Ishikawa (cell line): ENCODE measurements at regions not wholly inside any gene's neighbourhood (a gene's known extent, or its start where the extent isn't known, plus 50 kb on each side); places are given as distances from the start of the nearest gene placed in this dataset.

ENCODE experiments used
- CEBPB ChIP-seq: IDR thresholded peaks from 2 replicates; pipeline ENCODE4 v1.6.1; 2012
- CREB1 ChIP-seq: IDR thresholded peaks from 2 replicates; pipeline ENCODE4 v1.6.1; 2012; ENCODE audit warnings: low read depth
- EGR1 ChIP-seq: IDR thresholded peaks from 2 replicates; pipeline ENCODE4 v1.6.1; 2012
- EP300 ChIP-seq: IDR thresholded peaks from 2 replicates; pipeline ENCODE4 v1.6.1; 2012; ENCODE audit warnings: borderline replicate concordance
- NFIC ChIP-seq: IDR thresholded peaks from 2 replicates; pipeline ENCODE4 v1.6.1; 2012
- RAD21 ChIP-seq: IDR thresholded peaks from 2 replicates; pipeline ENCODE4 v1.6.1; 2012; ENCODE audit warnings: low read depth
- TAF1 ChIP-seq: IDR thresholded peaks from 2 replicates; pipeline ENCODE4 v1.6.1; 2012; ENCODE audit warnings: low read depth, mild to moderate bottlenecking
- TCF12 ChIP-seq: IDR thresholded peaks from 2 replicates; pipeline ENCODE4 v1.6.1; 2012; ENCODE audit warnings: low read depth
- TEAD4 ChIP-seq: IDR thresholded peaks from 2 replicates; pipeline ENCODE4 v1.6.1; 2012
- YY1 ChIP-seq: IDR thresholded peaks from 2 replicates; pipeline ENCODE4 v1.6.1; 2012; ENCODE audit warnings: low read depth
- ZBTB7A ChIP-seq: IDR thresholded peaks from 2 replicates; pipeline ENCODE4 v1.6.1; 2012; ENCODE audit warnings: low read depth
- TF ChIP-seq, protein P1 (sequence below): IDR thresholded peaks from 2 replicates; pipeline ENCODE4 v1.6.1; 2012
- TF ChIP-seq, protein P2 (sequence below): IDR thresholded peaks from 2 replicates; pipeline ENCODE4 v1.6.1; 2012
- TF ChIP-seq, protein P3 (sequence below): IDR thresholded peaks from 2 replicates; pipeline ENCODE4 v1.6.1; 2012; ENCODE audit warnings: low read depth, mild to moderate bottlenecking

DNA sequence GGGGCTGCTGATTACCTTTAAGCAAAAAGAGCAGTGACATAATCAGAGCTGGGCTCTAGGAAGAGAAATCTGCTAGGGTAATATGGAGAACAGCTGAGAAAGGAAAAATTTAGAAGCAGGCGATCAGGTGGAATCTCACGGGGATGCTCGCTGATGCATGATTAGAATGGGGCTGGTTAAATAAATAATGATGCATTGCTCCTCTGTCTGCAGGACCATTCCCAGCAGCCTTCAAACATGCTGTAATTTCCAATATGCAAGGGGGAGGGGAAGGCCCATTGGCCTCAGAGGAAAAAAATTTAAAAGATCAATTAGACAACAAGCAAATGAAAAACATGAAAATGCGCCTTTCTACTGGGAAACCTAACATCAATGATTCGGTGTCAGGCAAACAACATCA is 65.6 kb upstream of the C10orf90 start:
- TF ChIP-seq CREB1: no peak
- TF ChIP-seq RAD21: no peak
- TF ChIP-seq, protein P1, sequence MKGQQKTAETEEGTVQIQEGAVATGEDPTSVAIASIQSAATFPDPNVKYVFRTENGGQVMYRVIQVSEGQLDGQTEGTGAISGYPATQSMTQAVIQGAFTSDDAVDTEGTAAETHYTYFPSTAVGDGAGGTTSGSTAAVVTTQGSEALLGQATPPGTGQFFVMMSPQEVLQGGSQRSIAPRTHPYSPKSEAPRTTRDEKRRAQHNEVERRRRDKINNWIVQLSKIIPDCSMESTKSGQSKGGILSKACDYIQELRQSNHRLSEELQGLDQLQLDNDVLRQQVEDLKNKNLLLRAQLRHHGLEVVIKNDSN: no peak
- no peak for TF ChIP-seq TAF1
- TF ChIP-seq EP300: no peak
- TF ChIP-seq YY1: no peak
- no peak for TF ChIP-seq CEBPB
- no peak for TF ChIP-seq EGR1
- TF ChIP-seq, protein P2, sequence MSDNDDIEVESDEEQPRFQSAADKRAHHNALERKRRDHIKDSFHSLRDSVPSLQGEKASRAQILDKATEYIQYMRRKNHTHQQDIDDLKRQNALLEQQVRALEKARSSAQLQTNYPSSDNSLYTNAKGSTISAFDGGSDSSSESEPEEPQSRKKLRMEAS: no peak
- TF ChIP-seq TCF12: no peak
- TF ChIP-seq TEAD4: no peak
- TF ChIP-seq, protein P3, sequence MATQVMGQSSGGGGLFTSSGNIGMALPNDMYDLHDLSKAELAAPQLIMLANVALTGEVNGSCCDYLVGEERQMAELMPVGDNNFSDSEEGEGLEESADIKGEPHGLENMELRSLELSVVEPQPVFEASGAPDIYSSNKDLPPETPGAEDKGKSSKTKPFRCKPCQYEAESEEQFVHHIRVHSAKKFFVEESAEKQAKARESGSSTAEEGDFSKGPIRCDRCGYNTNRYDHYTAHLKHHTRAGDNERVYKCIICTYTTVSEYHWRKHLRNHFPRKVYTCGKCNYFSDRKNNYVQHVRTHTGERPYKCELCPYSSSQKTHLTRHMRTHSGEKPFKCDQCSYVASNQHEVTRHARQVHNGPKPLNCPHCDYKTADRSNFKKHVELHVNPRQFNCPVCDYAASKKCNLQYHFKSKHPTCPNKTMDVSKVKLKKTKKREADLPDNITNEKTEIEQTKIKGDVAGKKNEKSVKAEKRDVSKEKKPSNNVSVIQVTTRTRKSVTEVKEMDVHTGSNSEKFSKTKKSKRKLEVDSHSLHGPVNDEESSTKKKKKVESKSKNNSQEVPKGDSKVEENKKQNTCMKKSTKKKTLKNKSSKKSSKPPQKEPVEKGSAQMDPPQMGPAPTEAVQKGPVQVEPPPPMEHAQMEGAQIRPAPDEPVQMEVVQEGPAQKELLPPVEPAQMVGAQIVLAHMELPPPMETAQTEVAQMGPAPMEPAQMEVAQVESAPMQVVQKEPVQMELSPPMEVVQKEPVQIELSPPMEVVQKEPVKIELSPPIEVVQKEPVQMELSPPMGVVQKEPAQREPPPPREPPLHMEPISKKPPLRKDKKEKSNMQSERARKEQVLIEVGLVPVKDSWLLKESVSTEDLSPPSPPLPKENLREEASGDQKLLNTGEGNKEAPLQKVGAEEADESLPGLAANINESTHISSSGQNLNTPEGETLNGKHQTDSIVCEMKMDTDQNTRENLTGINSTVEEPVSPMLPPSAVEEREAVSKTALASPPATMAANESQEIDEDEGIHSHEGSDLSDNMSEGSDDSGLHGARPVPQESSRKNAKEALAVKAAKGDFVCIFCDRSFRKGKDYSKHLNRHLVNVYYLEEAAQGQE: no peak
- no peak for TF ChIP-seq ZBTB7A
- TF ChIP-seq NFIC: no peak
